ENCODE measurements at regions not wholly inside any gene's neighbourhood (a gene's known extent, or its start where the extent isn't known, plus 50 kb on each side); places are given as distances from the start of the nearest gene placed in this dataset.

GRCh38 chr10:44779511-44779910, 131.6 kb upstream of the TMEM72 start:
- no peak for TF ChIP-seq POLR2A (IDR thresholded peaks at IDR 0.05)
- TF ChIP-seq CTCF (IDR thresholded peaks at IDR 0.05): no peak

All from thyroid gland (tissue), 4 donors.